GM12878 (cell line): ENCODE measurements at regions not wholly inside any gene's neighbourhood (a gene's known extent, or its start where the extent isn't known, plus 50 kb on each side); places are given as distances from the start of the nearest gene placed in this dataset.
A peak's percentile ranks its signal among the peaks of the same experiment; 100 is the strongest.

Experiments
- ATAC-seq: fragments of 200-7000 bp; cut with Tn5 transposase; 3 replicates; pipeline ENCODE4 v1.9.1; 2020; ENCODE audit warnings: mild to moderate bottlenecking, moderate library complexity
- BruUV-seq: library from RNA; stranded (reverse); fragments of 400-500 nt; replicated peaks from 2 replicates; lab custom pipeline; 2021; lab: Mats Ljungman, UMichigan
- CTCF ChIA-PET: fragments of 300-600 bp; sonication (Branson Sonifier 250); formaldehyde crosslinking; extraction: SDS; loops from one replicate; lab custom pipeline; 2021; ENCODE audit warnings: inconsistent platforms; lab: Yijun Ruan, JAX
- POLR2A ChIA-PET: fragments of 350-600 bp; formaldehyde crosslinking; extraction: SDS; loops from one replicate; lab custom pipeline; 2021; ENCODE audit warnings: inconsistent platforms; lab: Charles Lee
- RAD21 ChIA-PET: fragments of 300-600 bp; sonication (Branson Sonifier 250); formaldehyde crosslinking; loops from one replicate; lab custom pipeline; 2023; ENCODE audit warnings: antibody characterized with exemption; ENCODE audit not compliant: unreplicated experiment; lab: Charles Lee
- SMC1A ChIA-PET: fragments of 300-600 bp; sonication (Branson Sonifier 250); formaldehyde crosslinking; loops from one replicate; lab custom pipeline; 2023; ENCODE audit not compliant: unreplicated experiment, uncharacterized antibody; lab: Charles Lee
- DNase-seq: peaks from one replicate; pipeline ENCODE4 v3.0.0-alpha.2; 2011; ENCODE audit warnings: low read depth, low spot score
- FAIRE-seq: peaks from 3 replicates; lab custom pipeline; 2011; peaks lifted over from hg19 to GRCh38; lab: Jason Lieb, UNC
- H2AFZ ChIP-seq: 2 replicates; pipeline ENCODE4 v1.6.0; 2011; ENCODE audit warnings: low read depth, low read length, control low read depth; ENCODE audit not compliant: control insufficient read depth
- H3K27ac ChIP-seq: 2 replicates; pipeline ENCODE4 v1.5.1; 2011; ENCODE audit warnings: control low read depth; ENCODE audit not compliant: control insufficient read depth, insufficient read depth
- H3K27me3 ChIP-seq, 2 experiments: replicated peaks in 1 of 2; 2 replicates each; pipeline versions ENCODE4 v1.6.0 to v1.6.1; 2011; ENCODE audit warnings: low read length in 1 of 2; ENCODE audit not compliant: control insufficient read depth in 2 of 2, insufficient read depth in 2 of 2
- H3K36me3 ChIP-seq, 2 experiments: 2 replicates each; pipeline ENCODE4 v1.5.1; 2011; ENCODE audit warnings: low read length in 1 of 2; ENCODE audit not compliant: control insufficient read depth in 2 of 2, insufficient read depth in 2 of 2
- H3K4me1 ChIP-seq: 2 replicates; pipeline ENCODE4 v1.6.1; 2011; ENCODE audit warnings: mild to moderate bottlenecking, low read length, moderate library complexity, mixed read lengths; ENCODE audit not compliant: control insufficient read depth, insufficient read depth
- H3K4me2 ChIP-seq: 2 replicates; pipeline ENCODE4 v1.6.0; 2011; ENCODE audit warnings: control low read depth; ENCODE audit not compliant: control insufficient read depth, insufficient read depth
- H3K4me3 ChIP-seq: fragments of 200-600 bp; sonication (generic); 2 replicates; pipeline ENCODE4 v1.5.1; 2016
- H3K79me2 ChIP-seq: 2 replicates; pipeline ENCODE4 v1.6.0; 2011; ENCODE audit warnings: low read length; ENCODE audit not compliant: control insufficient read depth, insufficient read depth
- H3K9ac ChIP-seq: 2 replicates; pipeline ENCODE4 v1.8.0; 2011; ENCODE audit warnings: low read length, control low read depth, mixed read lengths; ENCODE audit not compliant: control insufficient read depth, insufficient read depth
- H3K9me3 ChIP-seq: replicated peaks from 3 replicates; pipeline ENCODE4 v1.5.1; 2011; ENCODE audit warnings: mild to moderate bottlenecking, low read length; ENCODE audit not compliant: control insufficient read depth, insufficient read depth
- H4K20me1 ChIP-seq: 2 replicates; pipeline ENCODE4 v1.6.0; 2011; ENCODE audit not compliant: control insufficient read depth, insufficient read depth
- CHD4 ChIP-seq: fragments of 200-600 bp; sonication (generic); IDR thresholded peaks from 2 replicates; pipeline ENCODE4 v1.6.1; 2016; ENCODE audit warnings: mild to moderate bottlenecking
- GABPA ChIP-seq: IDR thresholded peaks from 2 replicates; pipeline ENCODE4 v1.6.1; 2014; ENCODE audit warnings: antibody characterized with exemption, low read depth, mild to moderate bottlenecking, inconsistent platforms
- MYB ChIP-seq: fragments of 150-350 bp; IDR thresholded peaks from 2 replicates; pipeline ENCODE4 v1.6.1; 2014; ENCODE audit warnings: mild to moderate bottlenecking, low read depth, low read length, borderline replicate concordance
- POLR2A ChIP-seq: IDR thresholded peaks from 2 replicates; pipeline ENCODE4 v1.6.1; 2011; ENCODE audit warnings: low read depth, mild to moderate bottlenecking, low read length
- RBBP5 ChIP-seq: fragments of 200-600 bp; sonication (generic); conservative IDR thresholded peaks from 2 replicates; pipeline ENCODE4 v1.6.1; 2016
- SMC3 ChIP-seq: IDR thresholded peaks from 2 replicates; pipeline ENCODE4 v1.6.1; 2011; ENCODE audit warnings: low read length, improper control_type of control experiment, borderline replicate concordance
- STAT1 ChIP-seq: fragments of 450-650 bp; conservative IDR thresholded peaks from 2 replicates; pipeline ENCODE4 v1.6.1; 2014; ENCODE audit warnings: antibody characterized with exemption, mild to moderate bottlenecking
- ZNF274 ChIP-seq: IDR thresholded peaks from one replicate; pipeline ENCODE4 v1.8.0; 2011; ENCODE audit not compliant: insufficient read length, insufficient read depth
- ZSCAN29 ChIP-seq: fragments of 450-650 bp; IDR thresholded peaks from 2 replicates; pipeline ENCODE4 v1.6.1; 2017; ENCODE audit warnings: mild to moderate bottlenecking, moderate library complexity
- whole genome bisulfite sequencing: methylation state at CpG from one replicate; pipeline ENCODE4 v1.1.6; 2016; ENCODE audit warnings: low lambda C conversion rate; ENCODE audit not compliant: insufficient replicate concordance, insufficient coverage; ENCODE audit errors: missing lambda C conversion rate; 5-methylcytosine and 5-hydroxymethylcytosine counted together
- in situ Hi-C: fragments of 300-500 bp; cut with MboI; formaldehyde crosslinking; loops from 9 replicates; pipeline ENCODE4 v1.14.3; 2018; ENCODE audit warnings: mixed read lengths
- intact Hi-C: fragments of 100-400 bp; cut with micrococcal nuclease; formaldehyde crosslinking; loops from one replicate; pipeline ENCODE4 v1.14.2; 2022; ENCODE audit not compliant: unreplicated experiment
- TF ChIP-seq, protein P1 (sequence below): IDR thresholded peaks from 2 replicates; pipeline ENCODE4 v1.6.1; 2011; ENCODE audit warnings: low read depth, low read length, improper control_type of control experiment, borderline replicate concordance
- TF ChIP-seq, protein P2 (sequence below): fragments of 450-650 bp; IDR thresholded peaks from 2 replicates; pipeline ENCODE4 v1.6.1; 2017; ENCODE audit warnings: mild to moderate bottlenecking, moderate library complexity
- TF ChIP-seq, protein P3 (sequence below): IDR thresholded peaks from 2 replicates; pipeline ENCODE4 v1.6.1; 2012; ENCODE audit warnings: low read depth, low read length, improper control_type of control experiment

DNA sequence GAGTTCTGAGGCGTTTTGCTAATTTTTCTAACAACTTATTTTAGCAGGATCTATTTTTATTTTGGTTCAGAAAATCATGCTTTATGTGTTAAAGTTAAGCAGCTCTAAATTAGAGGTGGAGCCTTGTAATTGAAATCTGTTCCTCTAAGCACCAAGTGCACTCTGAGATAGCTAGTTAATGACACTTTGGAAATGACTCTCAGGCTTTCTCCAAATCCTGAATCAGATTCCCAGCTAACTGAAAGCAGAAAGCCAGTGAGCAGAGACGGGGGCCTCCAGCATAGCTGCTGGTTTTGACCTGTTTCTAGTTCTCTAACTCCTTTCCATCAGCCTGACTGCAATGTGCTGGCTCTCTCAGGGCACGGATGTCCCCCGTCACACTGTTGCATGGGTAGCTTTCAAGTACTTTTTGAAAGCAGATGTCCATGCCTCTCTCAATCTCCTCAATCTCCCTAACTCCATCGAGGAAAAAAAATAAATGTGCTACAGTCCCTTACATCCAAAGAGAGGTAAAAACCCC, 326.5 kb downstream of the SATB2 start:
- H3K79me2 ChIP-seq = no peaks in the 10 kb centered on the region
- ChIA-PET POLR2A (no interaction called here), CTCF (interaction anchor here (0.7 to 1.4 kb wide), 5 partner anchors 12 to 196 kb away, joined by 3 to 4 read pairs (median 3); no protein-coding TSS in a partner anchor)
- no peak overlapping the region for H3K4me3 ChIP-seq
- no peak for TF ChIP-seq POLR2A
- TF ChIP-seq, all 136 proteins: peak for 0
- Histone ChIP-seq H3K27ac (no peak overlapping the region), H2AFZ (no peak overlapping the region), H3K4me2 (no peak overlapping the region), H3K9me3 (no peaks in the 10 kb centered on the region), H3K36me3 (no peaks in the 10 kb centered on the region), H3K27me3 (no peaks in the 10 kb centered on the region), H3K9ac (no peak overlapping the region), H4K20me1 (no peaks in the 10 kb centered on the region; the same call in 1 of the 2 replicates), H3K4me1 (no peaks in the 10 kb centered on the region)
- DNase-seq (no peak), FAIRE-seq (no peak), ATAC-seq (peak; percentile 31; the same call in 1 of the 3 replicates)
- no TSS peak for BruUV-seq
- ChIA-PET RAD21 (interaction anchor here (0.8 kb wide), 1 partner anchor 57 kb away, joined by 3 read pairs; no protein-coding TSS in a partner anchor), SMC1A (interaction anchor here (0.9 to 1.8 kb wide), 11 partner anchors 9 to 354 kb away, joined by 3 to 7 read pairs (median 4); no protein-coding TSS in a partner anchor)
- intact Hi-C loops (no loop called here), in situ Hi-C loops (no loop called here)
- whole genome bisulfite sequencing = 39% methylated on average over 5 of the region's 5 CpGs

DNA sequence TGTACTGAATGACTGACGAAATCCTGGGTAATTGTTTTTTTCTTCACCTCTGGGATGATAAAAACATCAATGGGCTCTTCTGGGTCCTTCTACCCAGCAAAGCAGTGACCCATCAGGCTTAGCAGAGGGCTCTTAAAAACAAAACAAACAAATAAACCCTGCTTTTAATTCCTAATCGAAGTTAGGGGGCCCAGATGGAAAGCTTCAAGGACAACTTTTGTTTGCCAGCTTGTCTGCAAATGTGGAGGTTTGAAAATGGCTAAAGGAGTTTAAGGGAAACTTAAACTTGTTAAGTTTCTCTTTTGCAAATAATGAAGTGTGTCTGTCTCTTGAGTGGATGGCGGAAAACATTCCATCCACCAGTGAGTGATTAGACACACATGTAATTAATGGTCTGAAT, 327.2 kb downstream of the SATB2 start:
- ChIA-PET SMC1A (interaction anchor here (0.9 to 2.4 kb wide), 11 partner anchors 8 to 355 kb away, joined by 3 to 10 read pairs (median 4); no protein-coding TSS in a partner anchor), RAD21 (interaction anchor here (0.8 to 1.1 kb wide), 2 partner anchors 58 to 60 kb away, joined by 3 read pairs; no protein-coding TSS in a partner anchor), POLR2A (no interaction called here), CTCF (interaction anchor here (0.7 to 1.4 kb wide), 5 partner anchors 14 to 195 kb away, joined by 3 to 4 read pairs (median 3); no protein-coding TSS in a partner anchor)
- no peak for FAIRE-seq
- Histone ChIP-seq H3K4me3 (no peak overlapping the region), H4K20me1 (no peaks in the 10 kb centered on the region; the same call in 1 of the 2 replicates), H3K4me1 (no peaks in the 10 kb centered on the region), H3K27ac (no peak overlapping the region), H3K27me3 (no peaks in the 10 kb centered on the region), H3K36me3 (no peaks in the 10 kb centered on the region), H3K9ac (no peak overlapping the region), H3K9me3 (no peaks in the 10 kb centered on the region), H3K4me2 (no peak overlapping the region), H3K79me2 (no peaks in the 10 kb centered on the region), H2AFZ (no peak overlapping the region)
- WGBS = 21% methylated on average over 3 of the region's 3 CpGs
- TF ChIP-seq SMC3 = no peak
- no peak for TF ChIP-seq GABPA
- no peak for TF ChIP-seq STAT1
- no peak for TF ChIP-seq ZSCAN29
- TF ChIP-seq, protein P1, sequence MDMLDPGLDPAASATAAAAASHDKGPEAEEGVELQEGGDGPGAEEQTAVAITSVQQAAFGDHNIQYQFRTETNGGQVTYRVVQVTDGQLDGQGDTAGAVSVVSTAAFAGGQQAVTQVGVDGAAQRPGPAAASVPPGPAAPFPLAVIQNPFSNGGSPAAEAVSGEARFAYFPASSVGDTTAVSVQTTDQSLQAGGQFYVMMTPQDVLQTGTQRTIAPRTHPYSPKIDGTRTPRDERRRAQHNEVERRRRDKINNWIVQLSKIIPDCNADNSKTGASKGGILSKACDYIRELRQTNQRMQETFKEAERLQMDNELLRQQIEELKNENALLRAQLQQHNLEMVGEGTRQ = no peak
- no peak for TF ChIP-seq ZNF274
- TF ChIP-seq RBBP5 = no peak
- TF ChIP-seq, protein P2, sequence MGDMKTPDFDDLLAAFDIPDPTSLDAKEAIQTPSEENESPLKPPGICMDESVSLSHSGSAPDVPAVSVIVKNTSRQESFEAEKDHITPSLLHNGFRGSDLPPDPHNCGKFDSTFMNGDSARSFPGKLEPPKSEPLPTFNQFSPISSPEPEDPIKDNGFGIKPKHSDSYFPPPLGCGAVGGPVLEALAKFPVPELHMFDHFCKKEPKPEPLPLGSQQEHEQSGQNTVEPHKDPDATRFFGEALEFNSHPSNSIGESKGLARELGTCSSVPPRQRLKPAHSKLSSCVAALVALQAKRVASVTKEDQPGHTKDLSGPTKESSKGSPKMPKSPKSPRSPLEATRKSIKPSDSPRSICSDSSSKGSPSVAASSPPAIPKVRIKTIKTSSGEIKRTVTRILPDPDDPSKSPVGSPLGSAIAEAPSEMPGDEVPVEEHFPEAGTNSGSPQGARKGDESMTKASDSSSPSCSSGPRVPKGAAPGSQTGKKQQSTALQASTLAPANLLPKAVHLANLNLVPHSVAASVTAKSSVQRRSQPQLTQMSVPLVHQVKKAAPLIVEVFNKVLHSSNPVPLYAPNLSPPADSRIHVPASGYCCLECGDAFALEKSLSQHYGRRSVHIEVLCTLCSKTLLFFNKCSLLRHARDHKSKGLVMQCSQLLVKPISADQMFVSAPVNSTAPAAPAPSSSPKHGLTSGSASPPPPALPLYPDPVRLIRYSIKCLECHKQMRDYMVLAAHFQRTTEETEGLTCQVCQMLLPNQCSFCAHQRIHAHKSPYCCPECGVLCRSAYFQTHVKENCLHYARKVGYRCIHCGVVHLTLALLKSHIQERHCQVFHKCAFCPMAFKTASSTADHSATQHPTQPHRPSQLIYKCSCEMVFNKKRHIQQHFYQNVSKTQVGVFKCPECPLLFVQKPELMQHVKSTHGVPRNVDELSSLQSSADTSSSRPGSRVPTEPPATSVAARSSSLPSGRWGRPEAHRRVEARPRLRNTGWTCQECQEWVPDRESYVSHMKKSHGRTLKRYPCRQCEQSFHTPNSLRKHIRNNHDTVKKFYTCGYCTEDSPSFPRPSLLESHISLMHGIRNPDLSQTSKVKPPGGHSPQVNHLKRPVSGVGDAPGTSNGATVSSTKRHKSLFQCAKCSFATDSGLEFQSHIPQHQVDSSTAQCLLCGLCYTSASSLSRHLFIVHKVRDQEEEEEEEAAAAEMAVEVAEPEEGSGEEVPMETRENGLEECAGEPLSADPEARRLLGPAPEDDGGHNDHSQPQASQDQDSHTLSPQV = no peak
- TF ChIP-seq, protein P3, sequence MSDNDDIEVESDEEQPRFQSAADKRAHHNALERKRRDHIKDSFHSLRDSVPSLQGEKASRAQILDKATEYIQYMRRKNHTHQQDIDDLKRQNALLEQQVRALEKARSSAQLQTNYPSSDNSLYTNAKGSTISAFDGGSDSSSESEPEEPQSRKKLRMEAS = no peak
- TF ChIP-seq CHD4 = no peak
- TF ChIP-seq MYB = no peak
- BruUV-seq = no TSS peak
- intact Hi-C loops = no loop called here
- no peak for DNase-seq
- in situ Hi-C loops = no loop called here
- no peak for ATAC-seq
